HCT116 (cell line): ENCODE measurements at regions not wholly inside any gene's neighbourhood (a gene's known extent, or its start where the extent isn't known, plus 50 kb on each side); places are given as distances from the start of the nearest gene placed in this dataset.

Source experiments
- ATAC-seq: fragments of 200-7000 bp; cut with Tn5 transposase; 2 replicates; pipeline ENCODE4 v1.9.1; 2020; ENCODE audit warnings: mild to moderate bottlenecking, moderate library complexity
- BruUV-seq: library from RNA; stranded (reverse); fragments of 400-500 nt; replicated peaks from 2 replicates; lab custom pipeline; 2021; lab: Mats Ljungman, UMichigan
- CTCF ChIA-PET: fragments of 300-600 bp; sonication (Branson Sonifier 250); formaldehyde crosslinking; loops from one replicate; lab custom pipeline; 2021; ENCODE audit warnings: antibody characterized with exemption; lab: Charles Lee
- POLR2A ChIA-PET: fragments of 300-600, 350-600 bp; sonication (Branson Sonifier 250); formaldehyde crosslinking; loops from one replicate; lab custom pipeline; 2021; ENCODE audit warnings: antibody characterized with exemption; lab: Charles Lee
- RAD21 ChIA-PET, 2 experiments: fragments of 300-600 bp; sonication (Branson Sonifier 250); formaldehyde crosslinking; loops; one replicate each; lab custom pipeline; 2023; ENCODE audit warnings: low total read pairs in 2 of 2; ENCODE audit not compliant: uncharacterized antibody in 2 of 2, unreplicated experiment in 2 of 2, low non-redundant PET in 1 of 2; lab: Charles Lee
- DNase-seq: peaks from one replicate; pipeline ENCODE4 v3.0.0-alpha.2; 2010; ENCODE audit warnings: low read depth, low spot score
- H2AFZ ChIP-seq: fragments of 200-600 bp; shearing (Covaris generic), sonication (generic); 2 replicates; pipeline ENCODE4 v1.6.1; 2017; ENCODE audit warnings: low read depth, mixed run types, mixed read lengths, antibody characterized with exemption, low read length; ENCODE audit not compliant: poor library complexity, severe bottlenecking
- H3K27ac ChIP-seq: 2 replicates; pipeline ENCODE4 v1.5.1; 2012; ENCODE audit warnings: low read depth, low read length
- H3K27me3 ChIP-seq: fragments of 200-600 bp; sonication (generic); 2 replicates; pipeline ENCODE4 v1.6.1; 2016; ENCODE audit warnings: mixed run types, low read length, mixed read lengths; ENCODE audit not compliant: insufficient read depth
- H3K36me3 ChIP-seq, 2 experiments: fragments of 200-500 bp in 1 of 2; fragments of 200-600 bp in 1 of 2; sonication (Bioruptor generic) in 1 of 2; sonication (generic) in 1 of 2; 2 replicates each; pipeline versions ENCODE4 v1.5.1 to v1.6.1; 2014 to 2016; ENCODE audit warnings: low read length in 2 of 2, inconsistent platforms in 1 of 2, mixed read lengths in 1 of 2, mixed run types in 1 of 2; ENCODE audit not compliant: insufficient read depth in 2 of 2, control insufficient read depth in 1 of 2
- H3K4me1 ChIP-seq, 2 experiments: fragments of 200-600 bp in 1 of 2; sonication (generic) in 1 of 2; 2 replicates each; pipeline versions ENCODE4 v1.5.1 to v1.6.1; 2012 to 2017; ENCODE audit warnings: low read length in 2 of 2, inconsistent platforms in 1 of 2, mild to moderate bottlenecking in 1 of 2, mixed read lengths in 1 of 2, mixed run types in 1 of 2, moderate library complexity in 1 of 2; ENCODE audit not compliant: insufficient read depth in 2 of 2, control insufficient read depth in 1 of 2
- H3K4me2 ChIP-seq: fragments of 200-600 bp; sonication (generic); 2 replicates; pipeline ENCODE4 v1.6.1; 2017; ENCODE audit warnings: mixed run types, low read length, mixed read lengths
- H3K4me3 ChIP-seq, 2 experiments: fragments of 200-600 bp in 1 of 2; sonication (generic) in 1 of 2; replicated peaks in 1 of 2; 2 replicates each; pipeline ENCODE4 v1.5.1; 2011 to 2016; ENCODE audit warnings: low read length in 2 of 2, control low read depth in 1 of 2, low read depth in 1 of 2, mild to moderate bottlenecking in 1 of 2, mixed read lengths in 1 of 2, mixed run types in 1 of 2
- H3K79me2 ChIP-seq: fragments of 200-600 bp; sonication (generic); 2 replicates; pipeline ENCODE4 v1.6.1; 2017; ENCODE audit warnings: mild to moderate bottlenecking, mixed run types, low read length, moderate library complexity, mixed read lengths; ENCODE audit not compliant: insufficient read depth
- H3K9ac ChIP-seq: fragments of 200-600 bp; sonication (generic); 2 replicates; pipeline ENCODE4 v1.6.1; 2016; ENCODE audit warnings: low read length, mixed read lengths
- H3K9me2 ChIP-seq: fragments of 200-600 bp; sonication (generic), shearing (Covaris generic); 2 replicates; pipeline ENCODE4 v1.6.1; 2017; ENCODE audit warnings: mixed run types, mild to moderate bottlenecking, moderate library complexity; ENCODE audit not compliant: insufficient read depth
- H3K9me3 ChIP-seq, 2 experiments: fragments of 200-500 bp in 1 of 2; fragments of 200-600 bp in 1 of 2; sonication (Bioruptor generic) in 1 of 2; sonication (generic) in 1 of 2; 2 replicates each; pipeline ENCODE4 v1.6.1; 2014 to 2017; ENCODE audit warnings: low read length in 2 of 2, mixed read lengths in 2 of 2, inconsistent platforms in 1 of 2, low read depth in 1 of 2, mild to moderate bottlenecking in 1 of 2, mixed run types in 1 of 2, moderate library complexity in 1 of 2; ENCODE audit not compliant: control insufficient read depth in 1 of 2, insufficient read depth in 1 of 2
- H4K20me1 ChIP-seq: fragments of 200-600 bp; sonication (generic), shearing (Covaris generic); 2 replicates; pipeline ENCODE4 v1.6.1; 2017; ENCODE audit warnings: mixed run types, mild to moderate bottlenecking, moderate library complexity; ENCODE audit not compliant: insufficient read depth
- EGR1 ChIP-seq: IDR thresholded peaks from 2 replicates; pipeline ENCODE4 v1.6.1; 2012; ENCODE audit warnings: low read depth
- EZH2 ChIP-seq: fragments of 200-600 bp; sonication (generic); IDR thresholded peaks from 2 replicates; pipeline ENCODE4 v1.6.1; 2017; ENCODE audit warnings: antibody characterized with exemption, mixed run types
- EZH2phosphoT487 ChIP-seq: fragments of 200-600 bp; IDR thresholded peaks from 2 replicates; pipeline ENCODE4 v1.6.1; 2018; ENCODE audit warnings: antibody characterized with exemption, borderline replicate concordance
- FOSL1 ChIP-seq: IDR thresholded peaks from 2 replicates; pipeline ENCODE4 v1.6.1; 2012; ENCODE audit warnings: low read depth
- POLR2A ChIP-seq: IDR thresholded peaks from 2 replicates; pipeline ENCODE4 v1.7.0; 2011; ENCODE audit warnings: borderline replicate concordance; ENCODE audit not compliant: insufficient read depth, insufficient read length; ENCODE audit errors: extremely low read depth
- POLR2AphosphoS5 ChIP-seq: IDR thresholded peaks from 2 replicates; pipeline ENCODE4 v1.6.1; 2011; ENCODE audit warnings: mild to moderate bottlenecking, low read depth, low read length, moderate library complexity
- SP1 ChIP-seq: IDR thresholded peaks from 2 replicates; pipeline ENCODE4 v1.6.1; 2012; ENCODE audit warnings: low read depth
- TCF7L2 ChIP-seq: IDR thresholded peaks from 2 replicates; pipeline ENCODE4 v1.7.0; 2011; ENCODE audit warnings: borderline replicate concordance, inconsistent platforms; ENCODE audit not compliant: insufficient read depth, insufficient read length; ENCODE audit errors: extremely low read depth
- ZFX ChIP-seq: fragments of 450-650 bp; IDR thresholded peaks from 2 replicates; pipeline ENCODE4 v1.6.1; 2017
- intact Hi-C: fragments of 100-400 bp; cut with micrococcal nuclease; formaldehyde crosslinking; loops from 2 replicates; pipeline ENCODE4 v1.10.0; 2022
- TF ChIP-seq, protein P1 (sequence below): IDR thresholded peaks from 2 replicates; pipeline ENCODE4 v1.6.1; 2011; ENCODE audit warnings: mild to moderate bottlenecking, low read length, moderate library complexity; ENCODE audit not compliant: insufficient replicate concordance; ENCODE audit errors: extremely low read depth
- TF ChIP-seq, protein P2 (sequence below): IDR thresholded peaks from 2 replicates; pipeline ENCODE4 v1.6.1; 2012
- TF ChIP-seq, protein P3 (sequence below): IDR thresholded peaks from 2 replicates; pipeline ENCODE4 v1.6.1; 2012; ENCODE audit warnings: low read depth
- TF ChIP-seq, protein P4 (sequence below), 3 experiments: fragments of 200-600 bp in 1 of 3; sonication (generic) in 1 of 3; IDR thresholded peaks in 2 of 3; conservative IDR thresholded peaks in 1 of 3; 2 replicates each; pipeline ENCODE4 v1.5.1; 2012 to 2017; ENCODE audit warnings: low read depth in 2 of 3, low read length in 2 of 3, antibody characterized with exemption in 1 of 3, borderline replicate concordance in 1 of 3, control low read depth in 1 of 3, mild to moderate bottlenecking in 1 of 3, mixed read lengths in 1 of 3, mixed run types in 1 of 3, moderate library complexity in 1 of 3; ENCODE audit not compliant: insufficient read depth in 1 of 3

DNA sequence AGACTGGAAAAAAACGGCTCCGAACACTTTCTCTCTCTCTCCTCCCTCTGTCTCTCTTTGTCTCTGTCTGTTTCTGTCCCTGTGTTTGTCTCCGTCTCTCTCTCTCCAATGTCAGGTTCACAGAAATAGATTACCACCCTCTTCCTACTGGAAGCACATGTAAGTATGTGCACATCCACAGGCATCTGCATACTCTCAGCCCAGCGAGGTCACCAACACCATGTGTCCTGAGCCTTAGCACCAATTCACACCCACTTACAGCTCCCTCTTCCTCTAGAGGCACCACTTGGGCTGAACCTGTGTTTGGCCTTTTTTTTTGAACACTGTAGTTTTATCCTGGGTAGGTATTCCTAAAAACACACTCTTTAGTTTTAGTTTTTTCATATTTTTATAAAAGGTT, 130.5 kb downstream of the ETS2 start:
- Histone ChIP-seq H3K9me3 (no peaks in the 10 kb centered on the region), H3K27me3 (no peaks in the 10 kb centered on the region), H3K4me1 (no peaks in the 10 kb centered on the region), H3K4me3 (no peak overlapping the region), H3K36me3 (no peaks in the 10 kb centered on the region), H3K9ac (no peak overlapping the region), H3K79me2 (no peaks in the 10 kb centered on the region), H3K9me2 (no peaks in the 10 kb centered on the region), H3K4me2 (no peak overlapping the region), H3K27ac (no peak overlapping the region), H2AFZ (no peak overlapping the region), H4K20me1 (no peaks in the 10 kb centered on the region)
- intact Hi-C loops = no loop called here
- POLR2A ChIA-PET = no interaction called here
- DNase-seq (no peak), ATAC-seq (no peak)
- no TSS peak for BruUV-seq
- RAD21 ChIA-PET = no interaction called here
- CTCF ChIA-PET = no interaction called here
- no peak for TF ChIP-seq POLR2AphosphoS5
- TF ChIP-seq, protein P1, sequence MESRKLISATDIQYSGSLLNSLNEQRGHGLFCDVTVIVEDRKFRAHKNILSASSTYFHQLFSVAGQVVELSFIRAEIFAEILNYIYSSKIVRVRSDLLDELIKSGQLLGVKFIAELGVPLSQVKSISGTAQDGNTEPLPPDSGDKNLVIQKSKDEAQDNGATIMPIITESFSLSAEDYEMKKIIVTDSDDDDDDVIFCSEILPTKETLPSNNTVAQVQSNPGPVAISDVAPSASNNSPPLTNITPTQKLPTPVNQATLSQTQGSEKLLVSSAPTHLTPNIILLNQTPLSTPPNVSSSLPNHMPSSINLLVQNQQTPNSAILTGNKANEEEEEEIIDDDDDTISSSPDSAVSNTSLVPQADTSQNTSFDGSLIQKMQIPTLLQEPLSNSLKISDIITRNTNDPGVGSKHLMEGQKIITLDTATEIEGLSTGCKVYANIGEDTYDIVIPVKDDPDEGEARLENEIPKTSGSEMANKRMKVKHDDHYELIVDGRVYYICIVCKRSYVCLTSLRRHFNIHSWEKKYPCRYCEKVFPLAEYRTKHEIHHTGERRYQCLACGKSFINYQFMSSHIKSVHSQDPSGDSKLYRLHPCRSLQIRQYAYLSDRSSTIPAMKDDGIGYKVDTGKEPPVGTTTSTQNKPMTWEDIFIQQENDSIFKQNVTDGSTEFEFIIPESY = no peak
- TF ChIP-seq, protein P2, sequence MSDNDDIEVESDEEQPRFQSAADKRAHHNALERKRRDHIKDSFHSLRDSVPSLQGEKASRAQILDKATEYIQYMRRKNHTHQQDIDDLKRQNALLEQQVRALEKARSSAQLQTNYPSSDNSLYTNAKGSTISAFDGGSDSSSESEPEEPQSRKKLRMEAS = no peak
- TF ChIP-seq SP1 = no peak
- no peak for TF ChIP-seq POLR2A
- TF ChIP-seq EZH2 = no peak
- no peak for TF ChIP-seq EZH2phosphoT487
- TF ChIP-seq TCF7L2 = no peak
- TF ChIP-seq, protein P3, sequence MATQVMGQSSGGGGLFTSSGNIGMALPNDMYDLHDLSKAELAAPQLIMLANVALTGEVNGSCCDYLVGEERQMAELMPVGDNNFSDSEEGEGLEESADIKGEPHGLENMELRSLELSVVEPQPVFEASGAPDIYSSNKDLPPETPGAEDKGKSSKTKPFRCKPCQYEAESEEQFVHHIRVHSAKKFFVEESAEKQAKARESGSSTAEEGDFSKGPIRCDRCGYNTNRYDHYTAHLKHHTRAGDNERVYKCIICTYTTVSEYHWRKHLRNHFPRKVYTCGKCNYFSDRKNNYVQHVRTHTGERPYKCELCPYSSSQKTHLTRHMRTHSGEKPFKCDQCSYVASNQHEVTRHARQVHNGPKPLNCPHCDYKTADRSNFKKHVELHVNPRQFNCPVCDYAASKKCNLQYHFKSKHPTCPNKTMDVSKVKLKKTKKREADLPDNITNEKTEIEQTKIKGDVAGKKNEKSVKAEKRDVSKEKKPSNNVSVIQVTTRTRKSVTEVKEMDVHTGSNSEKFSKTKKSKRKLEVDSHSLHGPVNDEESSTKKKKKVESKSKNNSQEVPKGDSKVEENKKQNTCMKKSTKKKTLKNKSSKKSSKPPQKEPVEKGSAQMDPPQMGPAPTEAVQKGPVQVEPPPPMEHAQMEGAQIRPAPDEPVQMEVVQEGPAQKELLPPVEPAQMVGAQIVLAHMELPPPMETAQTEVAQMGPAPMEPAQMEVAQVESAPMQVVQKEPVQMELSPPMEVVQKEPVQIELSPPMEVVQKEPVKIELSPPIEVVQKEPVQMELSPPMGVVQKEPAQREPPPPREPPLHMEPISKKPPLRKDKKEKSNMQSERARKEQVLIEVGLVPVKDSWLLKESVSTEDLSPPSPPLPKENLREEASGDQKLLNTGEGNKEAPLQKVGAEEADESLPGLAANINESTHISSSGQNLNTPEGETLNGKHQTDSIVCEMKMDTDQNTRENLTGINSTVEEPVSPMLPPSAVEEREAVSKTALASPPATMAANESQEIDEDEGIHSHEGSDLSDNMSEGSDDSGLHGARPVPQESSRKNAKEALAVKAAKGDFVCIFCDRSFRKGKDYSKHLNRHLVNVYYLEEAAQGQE = no peak
- TF ChIP-seq ZFX = no peak
- TF ChIP-seq FOSL1 = no peak
- TF ChIP-seq, protein P4, sequence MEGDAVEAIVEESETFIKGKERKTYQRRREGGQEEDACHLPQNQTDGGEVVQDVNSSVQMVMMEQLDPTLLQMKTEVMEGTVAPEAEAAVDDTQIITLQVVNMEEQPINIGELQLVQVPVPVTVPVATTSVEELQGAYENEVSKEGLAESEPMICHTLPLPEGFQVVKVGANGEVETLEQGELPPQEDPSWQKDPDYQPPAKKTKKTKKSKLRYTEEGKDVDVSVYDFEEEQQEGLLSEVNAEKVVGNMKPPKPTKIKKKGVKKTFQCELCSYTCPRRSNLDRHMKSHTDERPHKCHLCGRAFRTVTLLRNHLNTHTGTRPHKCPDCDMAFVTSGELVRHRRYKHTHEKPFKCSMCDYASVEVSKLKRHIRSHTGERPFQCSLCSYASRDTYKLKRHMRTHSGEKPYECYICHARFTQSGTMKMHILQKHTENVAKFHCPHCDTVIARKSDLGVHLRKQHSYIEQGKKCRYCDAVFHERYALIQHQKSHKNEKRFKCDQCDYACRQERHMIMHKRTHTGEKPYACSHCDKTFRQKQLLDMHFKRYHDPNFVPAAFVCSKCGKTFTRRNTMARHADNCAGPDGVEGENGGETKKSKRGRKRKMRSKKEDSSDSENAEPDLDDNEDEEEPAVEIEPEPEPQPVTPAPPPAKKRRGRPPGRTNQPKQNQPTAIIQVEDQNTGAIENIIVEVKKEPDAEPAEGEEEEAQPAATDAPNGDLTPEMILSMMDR (IDR thresholded peaks at IDR 0.05 in 2 of 3, conservative IDR thresholded peaks at IDR 0.05 in 1 of 3; ENCODE audit: borderline replicate concordance in 1 of 3, insufficient read depth in 1 of 3, low read depth in 2 of 3, low read length in 2 of 3) = no peak
- TF ChIP-seq EGR1 = no peak
- TF ChIP-seq, all 23 proteins: peak for 0
